Peyer's patch (tissue), 4 donors: ENCODE measurements at regions not wholly inside any gene's neighbourhood (a gene's known extent, or its start where the extent isn't known, plus 50 kb on each side); places are given as distances from the start of the nearest gene placed in this dataset.
"Not testable (repeated sequence)": the region's sequence is repeated elsewhere in the genome, so short reads cannot be mapped to it uniquely, and the experiment has no call there.

Source experiments
- POLR2A ChIP-seq, 2 donors: fragments of 450-650 bp; IDR thresholded peaks; one replicate each; pipeline ENCODE4 v1.5.1; 2017; ENCODE audit warnings: antibody characterized with exemption in 2 of 2, mild to moderate bottlenecking in 2 of 2, moderate library complexity in 2 of 2
- TF ChIP-seq, protein P1 (sequence below), 6 experiments: fragments of 450-650 bp in 4 of 6; fragments of 200-600 bp in 2 of 6; sonication (generic) in 1 of 6; IDR thresholded peaks; one replicate each; pipeline ENCODE4 v1.5.1; 2017 to 2019; ENCODE audit warnings: antibody characterized with exemption in 6 of 6, mild to moderate bottlenecking in 3 of 6, moderate library complexity in 1 of 6

DNA sequence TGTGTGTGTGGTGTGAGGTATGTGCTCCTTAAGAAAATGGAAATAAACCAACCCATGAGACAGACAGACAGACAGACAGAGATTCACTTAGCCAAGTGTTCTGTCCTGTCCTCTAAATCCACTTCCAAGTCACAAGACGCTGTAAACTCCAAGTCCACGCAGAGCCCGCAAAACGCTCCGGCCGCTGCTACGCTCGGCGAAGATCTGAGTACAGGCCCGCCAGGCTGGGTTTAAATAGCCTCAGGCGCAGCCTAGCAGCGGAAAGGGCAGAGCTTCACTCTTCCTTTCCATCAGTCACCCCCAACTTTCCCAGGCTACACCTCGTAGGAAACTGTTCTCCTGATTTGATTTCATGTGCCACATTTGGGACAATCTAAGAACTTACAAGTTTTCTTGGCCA, 741.5 kb upstream of the DEFB115 start:
- TF ChIP-seq, protein P1, sequence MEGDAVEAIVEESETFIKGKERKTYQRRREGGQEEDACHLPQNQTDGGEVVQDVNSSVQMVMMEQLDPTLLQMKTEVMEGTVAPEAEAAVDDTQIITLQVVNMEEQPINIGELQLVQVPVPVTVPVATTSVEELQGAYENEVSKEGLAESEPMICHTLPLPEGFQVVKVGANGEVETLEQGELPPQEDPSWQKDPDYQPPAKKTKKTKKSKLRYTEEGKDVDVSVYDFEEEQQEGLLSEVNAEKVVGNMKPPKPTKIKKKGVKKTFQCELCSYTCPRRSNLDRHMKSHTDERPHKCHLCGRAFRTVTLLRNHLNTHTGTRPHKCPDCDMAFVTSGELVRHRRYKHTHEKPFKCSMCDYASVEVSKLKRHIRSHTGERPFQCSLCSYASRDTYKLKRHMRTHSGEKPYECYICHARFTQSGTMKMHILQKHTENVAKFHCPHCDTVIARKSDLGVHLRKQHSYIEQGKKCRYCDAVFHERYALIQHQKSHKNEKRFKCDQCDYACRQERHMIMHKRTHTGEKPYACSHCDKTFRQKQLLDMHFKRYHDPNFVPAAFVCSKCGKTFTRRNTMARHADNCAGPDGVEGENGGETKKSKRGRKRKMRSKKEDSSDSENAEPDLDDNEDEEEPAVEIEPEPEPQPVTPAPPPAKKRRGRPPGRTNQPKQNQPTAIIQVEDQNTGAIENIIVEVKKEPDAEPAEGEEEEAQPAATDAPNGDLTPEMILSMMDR (IDR thresholded peaks at IDR 0.05): not testable (repeated sequence)
- not testable (repeated sequence) for TF ChIP-seq POLR2A (IDR thresholded peaks at IDR 0.05)
